ENCODE measurements at regions not wholly inside any gene's neighbourhood (a gene's known extent, or its start where the extent isn't known, plus 50 kb on each side); places are given as distances from the start of the nearest gene placed in this dataset.
A peak's percentile ranks its signal among the peaks of the same experiment; 100 is the strongest.

- DNase-seq, result no peak
Measured at GRCh38 chr15:38046257-38047051, 112.0 kb downstream of the TMCO5A start.

- DNase-seq, result no peak
Measured at GRCh38 chr15:38048001-38048455, 113.6 kb downstream of the TMCO5A start.

GRCh38 chr15:38049891-38050290 lies 115.5 kb downstream of the TMCO5A start:
- no peak for DNase-seq

DNA sequence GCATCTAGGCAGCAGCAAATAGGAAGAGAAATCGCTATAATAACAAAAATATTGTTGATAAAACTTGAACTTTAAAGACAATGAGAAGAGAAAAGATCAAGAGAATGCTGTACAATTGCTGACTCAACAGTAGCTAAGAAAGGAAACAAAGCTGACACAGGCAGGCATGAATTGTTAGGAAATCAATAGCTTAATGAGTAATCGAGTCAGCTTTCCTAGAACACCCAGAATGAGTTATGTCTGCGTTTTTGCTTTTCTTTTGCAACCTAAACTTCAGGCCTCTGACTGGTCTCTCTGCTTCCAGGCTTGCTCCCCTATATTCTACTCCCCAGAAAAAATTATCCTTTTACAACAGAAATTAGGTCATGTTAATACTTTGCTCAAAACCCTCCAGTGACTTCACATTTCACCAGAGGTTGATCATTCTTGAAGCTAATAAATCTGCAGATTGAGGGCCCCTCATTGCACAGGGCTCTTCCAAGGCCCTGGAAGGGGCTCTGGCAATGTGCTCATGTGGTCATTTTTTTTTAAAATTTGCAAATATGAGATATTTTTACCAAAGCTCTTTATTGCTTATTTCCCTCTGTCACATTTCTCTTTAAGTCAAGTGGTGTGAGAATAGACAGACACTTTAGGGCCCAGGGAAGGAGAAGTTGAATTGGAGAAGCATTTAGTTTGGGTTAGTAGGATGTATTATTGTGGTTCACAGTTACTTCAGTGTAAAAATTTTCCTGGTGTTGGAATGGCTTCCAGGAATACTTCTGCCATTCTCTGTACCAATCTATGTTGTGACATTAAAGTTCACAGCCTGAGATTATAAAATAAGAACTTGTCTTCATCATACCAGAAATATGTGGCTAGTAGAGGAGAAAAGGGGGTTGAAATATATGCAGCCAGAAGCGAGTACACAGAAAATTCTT lies 116.3 kb downstream of the TMCO5A start:
- DNase-seq, result no peak

- no peak for DNase-seq
Measured at GRCh38 chr15:38053205-38053604, 118.8 kb downstream of the TMCO5A start.

DNA sequence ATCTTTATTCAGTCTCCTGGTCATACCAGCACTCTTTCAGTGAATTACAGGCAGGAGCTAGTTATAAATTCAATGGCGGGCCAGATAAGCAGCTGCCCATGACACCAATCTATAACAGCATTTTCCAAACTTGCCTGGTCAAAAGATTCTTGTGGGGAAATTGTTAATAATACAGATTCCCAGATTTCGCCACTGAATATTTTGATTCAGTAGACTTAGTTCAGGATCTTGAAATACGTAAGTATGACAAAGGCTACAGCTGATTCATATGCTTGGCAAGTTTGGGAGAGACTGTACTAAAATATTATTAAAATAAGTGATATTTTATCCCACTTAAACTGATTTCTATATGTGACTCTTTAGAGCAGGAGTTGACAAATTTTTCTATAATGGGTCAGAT lies 119.3 kb downstream of the TMCO5A start:
- DNase-seq, result no peak

- DNase-seq, result no peak
Measured at GRCh38 chr15:38054488-38054887, 120.0 kb downstream of the TMCO5A start.

DNA sequence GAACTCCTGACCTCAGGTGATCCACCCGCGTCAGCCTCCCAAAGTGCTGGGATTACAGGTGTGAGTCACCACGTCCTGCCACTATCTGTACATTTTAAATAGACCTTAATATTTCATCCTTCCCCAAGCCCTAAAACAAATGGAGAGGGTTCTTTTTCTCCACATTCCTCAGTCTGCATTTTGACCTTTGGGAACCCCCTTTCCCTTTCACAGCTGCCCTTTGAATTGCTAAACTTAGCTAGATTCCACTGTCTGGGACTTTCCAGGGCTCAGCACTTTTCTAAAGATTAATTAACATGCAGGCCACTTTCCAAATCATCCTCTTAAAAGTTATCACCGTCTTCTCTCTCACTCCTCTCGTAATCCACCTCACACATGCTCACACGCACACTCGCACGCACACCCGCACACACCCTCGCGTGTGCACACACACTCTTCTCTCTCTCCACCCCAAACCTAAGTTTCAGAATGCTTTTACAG lies 124.2 kb downstream of the TMCO5A start:
- no peak for DNase-seq

- DNase-seq, result no peak
Measured at GRCh38 chr15:38059665-38060064, 125.2 kb downstream of the TMCO5A start.

GRCh38 chr15:38061856-38062649 lies 127.6 kb downstream of the TMCO5A start:
- DNase-seq, result no peak

DNA sequence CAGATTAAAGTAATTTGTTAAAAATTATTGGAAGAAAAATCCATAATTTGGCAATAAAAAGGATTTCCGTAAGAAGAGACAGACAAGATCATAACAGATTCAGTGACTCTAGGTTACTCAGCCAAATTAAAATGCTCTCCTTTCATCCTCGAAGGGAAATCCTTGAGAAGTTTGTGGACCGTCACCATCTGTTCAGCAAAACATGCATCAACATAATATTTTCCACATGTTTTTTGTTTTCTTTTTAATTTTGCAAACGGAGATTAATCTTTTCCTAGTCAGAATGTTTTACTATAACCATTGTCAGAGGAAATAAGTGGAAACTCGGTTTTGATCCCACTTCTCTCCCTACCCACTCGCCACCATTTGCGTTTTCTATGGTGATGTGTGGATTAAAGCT lies 128.3 kb downstream of the TMCO5A start:
- DNase-seq, result no peak

DNA sequence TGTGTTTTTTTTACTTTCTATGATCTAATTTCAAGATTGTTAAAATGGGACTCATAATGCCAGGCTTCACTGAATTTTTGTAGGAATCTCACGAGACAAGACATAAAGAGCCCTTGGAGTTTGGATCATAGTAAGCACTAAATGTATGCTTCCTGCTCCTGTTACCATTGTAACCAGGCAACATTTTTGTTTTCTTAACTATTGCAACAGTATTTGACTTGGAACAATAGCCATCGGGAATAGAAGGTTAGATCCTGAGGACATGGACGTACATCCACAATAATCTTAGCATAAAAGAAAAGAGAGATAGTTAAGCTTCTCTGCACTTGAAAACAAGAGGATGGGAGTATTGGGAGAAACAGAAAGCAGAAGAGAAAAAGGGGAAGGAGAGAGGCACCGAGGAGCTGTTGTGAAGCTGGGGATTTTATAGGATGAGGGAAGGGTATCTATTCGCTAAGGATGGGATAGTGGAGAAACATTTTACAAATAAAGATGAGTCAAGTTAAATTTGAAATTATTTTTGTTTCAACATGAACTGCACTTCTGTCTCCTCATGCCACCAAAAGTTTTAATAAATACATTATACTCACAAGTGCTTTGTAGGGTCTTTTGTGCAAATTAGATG lies 131.4 kb downstream of the TMCO5A start:
- no peak for DNase-seq

- DNase-seq, result no peak
Measured at GRCh38 chr15:38066612-38067011, 132.2 kb downstream of the TMCO5A start.

- peak; percentile 45 for DNase-seq
Measured at GRCh38 chr15:38068626-38069391, 134.4 kb downstream of the TMCO5A start.

DNA sequence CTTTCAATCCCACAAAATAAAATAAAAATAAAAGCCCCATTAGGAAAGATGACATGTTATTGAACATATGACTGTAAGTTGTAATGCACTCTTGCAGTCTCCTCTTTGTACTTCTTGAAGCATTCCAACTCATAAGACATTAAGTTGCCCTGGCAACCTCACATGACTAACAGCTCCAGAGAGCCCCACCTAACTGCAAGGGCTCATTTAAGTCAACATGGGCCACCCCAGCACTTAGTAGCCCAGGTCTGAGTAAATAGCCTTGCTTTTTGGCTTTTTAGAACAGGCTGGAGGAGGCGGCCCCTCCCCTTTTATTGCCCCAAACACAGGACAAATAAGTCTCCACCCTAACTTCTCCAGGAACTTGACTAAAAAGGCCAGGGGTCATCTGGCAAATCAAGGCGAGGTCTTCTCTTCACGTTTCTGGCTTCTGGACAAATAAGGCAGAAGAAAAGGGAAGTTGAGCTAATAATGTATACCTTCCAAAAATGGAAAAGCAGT lies 135.1 kb downstream of the TMCO5A start:
- peak; percentile 13 for DNase-seq

DNA sequence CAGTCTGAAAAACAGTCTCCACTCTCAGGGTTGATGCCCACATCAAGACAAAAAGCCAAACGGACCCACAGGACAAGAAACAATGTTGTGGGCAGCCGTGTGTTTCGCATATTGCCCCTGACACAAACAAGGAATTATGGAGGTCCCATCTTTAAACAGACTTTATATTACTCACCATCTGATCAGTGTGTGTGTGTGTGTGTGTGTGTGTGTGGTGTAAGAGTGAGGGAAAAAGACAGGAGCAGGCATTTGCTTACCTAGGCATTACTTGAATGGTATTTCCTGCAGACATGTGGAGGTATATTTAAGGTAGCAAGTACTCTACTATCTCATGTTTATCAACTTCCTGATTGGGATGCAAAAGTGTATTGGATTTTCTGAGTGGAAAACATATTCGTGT lies 136.3 kb downstream of the TMCO5A start:
- no peak for DNase-seq

DNA sequence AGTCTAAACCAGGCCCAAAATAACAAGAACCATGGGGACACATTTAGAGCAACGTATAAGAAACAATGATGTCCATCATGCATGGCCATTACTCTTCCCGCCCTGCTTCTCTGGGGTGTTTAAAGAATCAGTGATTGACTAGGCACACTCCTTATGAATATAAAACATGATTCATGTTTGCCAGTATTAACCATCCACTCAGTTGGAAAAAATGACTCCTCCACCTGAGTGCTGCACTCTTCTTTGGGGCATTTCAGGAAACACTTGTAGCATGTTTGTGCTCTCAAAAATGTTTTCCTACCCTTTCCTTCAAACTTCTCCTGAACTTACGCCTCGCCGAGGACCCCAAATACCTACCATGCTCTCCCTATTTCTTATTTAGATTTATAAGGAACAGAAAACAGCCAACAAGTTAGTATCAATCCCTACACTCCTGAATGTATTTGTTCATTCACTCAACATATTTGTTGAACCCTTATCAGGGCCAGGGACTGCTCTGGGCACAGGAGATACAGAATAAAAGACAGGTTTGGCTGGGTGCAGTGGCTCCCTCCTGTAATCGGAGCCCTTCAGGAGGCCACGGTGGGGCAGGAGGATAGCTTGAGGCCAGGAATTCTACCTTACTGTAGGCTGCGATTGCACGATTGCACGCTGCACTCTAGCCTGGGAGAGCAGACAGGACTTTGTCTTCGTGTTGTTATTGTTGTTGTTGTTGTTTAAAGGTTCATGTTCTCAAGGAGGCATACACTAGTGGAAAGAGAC lies 137.0 kb downstream of the TMCO5A start:
- DNase-seq, result no peak

- DNase-seq, result no peak
Measured at GRCh38 chr15:38072007-38072347, 137.5 kb downstream of the TMCO5A start.

- DNase-seq, result peak; percentile 36
Measured at GRCh38 chr15:38072348-38073177, 138.1 kb downstream of the TMCO5A start.
